Endodermal cell (in vitro differentiated cells): ENCODE measurements at regions not wholly inside any gene's neighbourhood (a gene's known extent, or its start where the extent isn't known, plus 50 kb on each side); places are given as distances from the start of the nearest gene placed in this dataset.

ENCODE experiments used
- DNase-seq: peaks from one replicate; pipeline ENCODE4 v3.0.0-alpha.2; 2017
- H3K27ac ChIP-seq: 2 replicates; pipeline ENCODE4 v1.5.1; 2013; ENCODE audit warnings: mild to moderate bottlenecking, low read depth, low read length, moderate library complexity
- H3K27me3 ChIP-seq: 2 replicates; pipeline ENCODE4 v1.6.1; 2013; ENCODE audit warnings: mild to moderate bottlenecking, low read length, moderate library complexity; ENCODE audit not compliant: insufficient read depth, control insufficient read depth, poor library complexity, severe bottlenecking
- H3K36me3 ChIP-seq: 2 replicates; pipeline ENCODE4 v1.7.0; 2013; ENCODE audit warnings: mild to moderate bottlenecking, low read length, moderate library complexity; ENCODE audit not compliant: control insufficient read depth, insufficient read depth
- H3K4me1 ChIP-seq: one replicate; pipeline ENCODE4 v1.7.0; 2013; ENCODE audit warnings: low read length; ENCODE audit not compliant: control insufficient read depth, insufficient read depth
- H3K4me3 ChIP-seq: 2 replicates; pipeline ENCODE4 v1.5.1; 2013; ENCODE audit warnings: mild to moderate bottlenecking, low read length, moderate library complexity
- H3K9ac ChIP-seq: 2 replicates; pipeline ENCODE4 v1.6.1; 2013; ENCODE audit warnings: mild to moderate bottlenecking, low read length, moderate library complexity; ENCODE audit not compliant: poor library complexity, severe bottlenecking; ENCODE audit errors: extremely low read depth
- H3K9me3 ChIP-seq: 2 replicates; pipeline ENCODE4 v1.6.1; 2013; ENCODE audit warnings: mild to moderate bottlenecking, low read length, moderate library complexity; ENCODE audit not compliant: control insufficient read depth
- H3K27ac Mint-ChIP-seq: 2 replicates; pipeline ENCODE4 v1.8.0; 2020; ENCODE audit warnings: mixed read lengths
- H3K27me3 Mint-ChIP-seq: 2 replicates; pipeline ENCODE4 v1.8.0; 2021; ENCODE audit warnings: mild to moderate bottlenecking, mixed read lengths; ENCODE audit not compliant: insufficient read depth
- H3K36me3 Mint-ChIP-seq: 2 replicates; pipeline ENCODE4 v1.8.0; 2020; ENCODE audit warnings: low read depth, mixed read lengths
- H3K4me1 Mint-ChIP-seq: 2 replicates; pipeline ENCODE4 v1.8.0; 2020; ENCODE audit warnings: mixed read lengths
- H3K4me3 Mint-ChIP-seq: 2 replicates; pipeline ENCODE4 v1.8.0; 2020; ENCODE audit warnings: mild to moderate bottlenecking, moderate library complexity, mixed read lengths
- H3K9me3 Mint-ChIP-seq: 2 replicates; pipeline ENCODE4 v1.8.0; 2020; ENCODE audit warnings: mild to moderate bottlenecking, mixed read lengths
- WGBS, 2 experiments: methylation state at CpG; one replicate each; pipeline versions ENCODE4 v1.1.5 to v1.1.7; 2013; ENCODE audit warnings: missing lambda C conversion rate in 2 of 2, mixed read lengths in 1 of 2; ENCODE audit not compliant: insufficient coverage in 1 of 2, insufficient read length in 1 of 2; 5-methylcytosine and 5-hydroxymethylcytosine counted together
- TF ChIP-seq, protein P1 (sequence below): fragments of 200-600 bp; sonication (generic); conservative IDR thresholded peaks from 2 replicates; pipeline ENCODE4 v1.5.0; 2021; ENCODE audit warnings: antibody characterized with exemption, mild to moderate bottlenecking

DNA sequence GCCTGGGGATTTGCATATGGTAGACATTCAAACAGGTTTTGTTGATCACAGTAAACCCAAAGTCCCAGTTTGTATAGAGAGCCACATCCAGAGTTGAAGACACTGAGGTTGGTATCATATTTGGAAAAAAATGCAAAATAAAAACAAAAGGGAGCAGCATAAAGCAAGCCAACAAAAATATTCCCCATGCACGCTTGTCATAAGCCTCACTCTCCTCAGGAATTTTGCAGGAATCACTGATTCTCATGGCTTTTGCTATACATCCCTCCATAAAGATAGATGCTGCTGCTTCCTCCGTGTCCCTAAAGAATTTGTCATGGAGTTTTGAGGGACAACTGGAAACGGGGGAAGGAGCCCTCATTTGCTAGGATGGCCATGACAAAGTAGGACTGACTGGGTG, 108.8 kb upstream of the TCF4 start:
- no peaks in the 10 kb centered on the region for H3K27me3 Mint-ChIP-seq
- no peak overlapping the region for H3K4me3 Mint-ChIP-seq
- peaks cover 2% of the 10 kb centered on the region for H3K9me3 Mint-ChIP-seq
- DNase-seq, result no peak
- 83 to 90% methylated on average over 2 to 3 of the region's 3 CpGs for WGBS, 2 experiments
- H3K36me3 Mint-ChIP-seq, result no peaks in the 10 kb centered on the region
- no peak overlapping the region for H3K27ac ChIP-seq
- H3K9me3 ChIP-seq, result no peaks in the 10 kb centered on the region
- H3K4me1 ChIP-seq, result no peaks in the 10 kb centered on the region
- H3K27me3 ChIP-seq, result no peaks in the 10 kb centered on the region
- no peak overlapping the region for H3K27ac Mint-ChIP-seq
- no peaks in the 10 kb centered on the region for H3K4me1 Mint-ChIP-seq
- TF ChIP-seq, protein P1, sequence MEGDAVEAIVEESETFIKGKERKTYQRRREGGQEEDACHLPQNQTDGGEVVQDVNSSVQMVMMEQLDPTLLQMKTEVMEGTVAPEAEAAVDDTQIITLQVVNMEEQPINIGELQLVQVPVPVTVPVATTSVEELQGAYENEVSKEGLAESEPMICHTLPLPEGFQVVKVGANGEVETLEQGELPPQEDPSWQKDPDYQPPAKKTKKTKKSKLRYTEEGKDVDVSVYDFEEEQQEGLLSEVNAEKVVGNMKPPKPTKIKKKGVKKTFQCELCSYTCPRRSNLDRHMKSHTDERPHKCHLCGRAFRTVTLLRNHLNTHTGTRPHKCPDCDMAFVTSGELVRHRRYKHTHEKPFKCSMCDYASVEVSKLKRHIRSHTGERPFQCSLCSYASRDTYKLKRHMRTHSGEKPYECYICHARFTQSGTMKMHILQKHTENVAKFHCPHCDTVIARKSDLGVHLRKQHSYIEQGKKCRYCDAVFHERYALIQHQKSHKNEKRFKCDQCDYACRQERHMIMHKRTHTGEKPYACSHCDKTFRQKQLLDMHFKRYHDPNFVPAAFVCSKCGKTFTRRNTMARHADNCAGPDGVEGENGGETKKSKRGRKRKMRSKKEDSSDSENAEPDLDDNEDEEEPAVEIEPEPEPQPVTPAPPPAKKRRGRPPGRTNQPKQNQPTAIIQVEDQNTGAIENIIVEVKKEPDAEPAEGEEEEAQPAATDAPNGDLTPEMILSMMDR, result no peak
- H3K36me3 ChIP-seq, result no peaks in the 10 kb centered on the region
- no peak overlapping the region for H3K9ac ChIP-seq
- H3K4me3 ChIP-seq, result no peak overlapping the region

DNA sequence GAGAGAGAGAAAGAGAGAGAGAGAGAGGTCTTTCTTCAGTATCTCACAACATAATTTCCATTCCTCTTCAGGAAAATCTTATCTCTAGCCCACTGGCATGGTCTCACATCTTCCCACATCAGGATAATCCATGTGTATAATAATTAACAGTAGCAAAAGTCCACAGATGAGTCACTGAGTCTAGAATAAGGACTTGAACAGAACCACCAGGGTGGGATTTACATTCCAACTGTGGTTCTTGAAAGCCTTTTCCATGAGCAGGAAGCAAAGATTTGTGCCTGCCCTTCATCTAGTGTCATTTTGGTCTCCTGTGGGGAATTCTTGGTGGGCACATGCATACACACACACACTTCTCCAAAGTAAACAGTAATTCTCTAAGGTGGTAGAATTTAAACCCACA, 107.1 kb upstream of the TCF4 start:
- Histone ChIP-seq H3K9me3 (no peaks in the 10 kb centered on the region), H3K27ac (no peak overlapping the region), H3K9ac (no peak overlapping the region), H3K36me3 (no peaks in the 10 kb centered on the region), H3K4me3 (no peak overlapping the region), H3K4me1 (no peaks in the 10 kb centered on the region), H3K27me3 (no peaks in the 10 kb centered on the region)
- Mint-ChIP-seq H3K27me3 (no peaks in the 10 kb centered on the region), H3K9me3 (no peaks in the 10 kb centered on the region), H3K4me3 (no peak overlapping the region), H3K27ac (no peak overlapping the region), H3K4me1 (no peaks in the 10 kb centered on the region), H3K36me3 (no peaks in the 10 kb centered on the region)
- no peak for DNase-seq
- TF ChIP-seq, protein P1, result no peak

DNA sequence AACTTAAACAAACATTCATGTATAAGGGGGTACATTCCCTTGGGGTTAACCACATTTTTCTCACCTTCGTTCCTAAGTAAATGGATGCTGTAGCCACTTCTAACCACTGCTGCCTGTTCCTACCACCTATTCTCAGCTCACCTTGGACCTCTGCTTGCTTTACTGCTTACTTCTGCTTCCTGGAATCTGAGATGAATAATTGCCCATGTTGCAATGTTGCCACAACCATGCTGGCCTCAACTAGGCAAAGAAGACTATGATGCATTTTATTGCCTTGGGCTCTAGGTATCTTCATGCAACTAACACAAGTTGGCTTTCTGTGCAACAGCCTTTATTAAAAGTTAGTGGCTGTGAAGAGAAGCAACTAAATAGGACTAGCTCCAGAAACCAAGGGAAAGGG, 106.3 kb upstream of the TCF4 start:
- no peak overlapping the region for H3K9ac ChIP-seq
- no peak overlapping the region for H3K4me3 Mint-ChIP-seq
- no peak overlapping the region for H3K27ac Mint-ChIP-seq
- H3K4me3 ChIP-seq, result no peak overlapping the region
- TF ChIP-seq, protein P1, result no peak
- H3K36me3 Mint-ChIP-seq, result no peaks in the 10 kb centered on the region
- no peaks in the 10 kb centered on the region for H3K9me3 Mint-ChIP-seq
- no peaks in the 10 kb centered on the region for H3K4me1 Mint-ChIP-seq
- no peaks in the 10 kb centered on the region for H3K9me3 ChIP-seq
- no peaks in the 10 kb centered on the region for H3K4me1 ChIP-seq
- no peaks in the 10 kb centered on the region for H3K27me3 Mint-ChIP-seq
- H3K36me3 ChIP-seq, result no peaks in the 10 kb centered on the region
- WGBS, 2 experiments, result 97 to 100% methylated on average over 1 of the region's 1 CpG
- H3K27ac ChIP-seq, result no peak overlapping the region
- H3K27me3 ChIP-seq, result no peaks in the 10 kb centered on the region
- no peak for DNase-seq
